ENCODE measurements at regions not wholly inside any gene's neighbourhood (a gene's known extent, or its start where the extent isn't known, plus 50 kb on each side); places are given as distances from the start of the nearest gene placed in this dataset.

DNA sequence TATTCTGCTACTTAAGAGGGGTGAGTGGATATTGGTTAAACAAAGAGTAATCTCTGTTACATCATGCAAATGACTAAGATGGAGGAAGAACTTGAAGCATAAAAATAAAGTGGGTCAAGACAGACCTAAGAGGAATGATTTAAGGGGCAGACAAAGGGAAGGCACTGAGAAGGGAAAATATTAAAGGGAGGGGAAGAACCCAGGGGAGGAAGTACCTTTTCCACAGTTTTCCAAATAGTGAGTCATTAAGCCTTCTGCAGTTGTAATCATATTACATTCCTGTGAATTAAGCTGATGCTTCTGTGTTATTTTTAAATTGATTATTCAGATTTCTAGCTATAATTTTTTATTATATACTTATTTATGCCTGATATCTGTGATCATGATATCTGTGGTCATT, 253.3 kb downstream of the CENPC start:
- TF ChIP-seq EZH2 (optimal IDR thresholded peaks at IDR 0.05; ENCODE audit: low read depth, low read length) (no peak), EZH2phosphoT487 (IDR thresholded peaks at IDR 0.05; ENCODE audit: low read length) (no peak)
- TF ChIP-seq, protein P1, sequence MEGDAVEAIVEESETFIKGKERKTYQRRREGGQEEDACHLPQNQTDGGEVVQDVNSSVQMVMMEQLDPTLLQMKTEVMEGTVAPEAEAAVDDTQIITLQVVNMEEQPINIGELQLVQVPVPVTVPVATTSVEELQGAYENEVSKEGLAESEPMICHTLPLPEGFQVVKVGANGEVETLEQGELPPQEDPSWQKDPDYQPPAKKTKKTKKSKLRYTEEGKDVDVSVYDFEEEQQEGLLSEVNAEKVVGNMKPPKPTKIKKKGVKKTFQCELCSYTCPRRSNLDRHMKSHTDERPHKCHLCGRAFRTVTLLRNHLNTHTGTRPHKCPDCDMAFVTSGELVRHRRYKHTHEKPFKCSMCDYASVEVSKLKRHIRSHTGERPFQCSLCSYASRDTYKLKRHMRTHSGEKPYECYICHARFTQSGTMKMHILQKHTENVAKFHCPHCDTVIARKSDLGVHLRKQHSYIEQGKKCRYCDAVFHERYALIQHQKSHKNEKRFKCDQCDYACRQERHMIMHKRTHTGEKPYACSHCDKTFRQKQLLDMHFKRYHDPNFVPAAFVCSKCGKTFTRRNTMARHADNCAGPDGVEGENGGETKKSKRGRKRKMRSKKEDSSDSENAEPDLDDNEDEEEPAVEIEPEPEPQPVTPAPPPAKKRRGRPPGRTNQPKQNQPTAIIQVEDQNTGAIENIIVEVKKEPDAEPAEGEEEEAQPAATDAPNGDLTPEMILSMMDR (IDR thresholded peaks at IDR 0.05; ENCODE audit: low read length): no peak

Data from MM.1S (cell line).